Right atrium auricular region (tissue), 2 donors: ENCODE measurements at regions not wholly inside any gene's neighbourhood (a gene's known extent, or its start where the extent isn't known, plus 50 kb on each side); places are given as distances from the start of the nearest gene placed in this dataset.

Source experiments
- DNase-seq: peaks from one replicate; pipeline ENCODE4 v3.0.0-alpha.2; 2019; ENCODE audit warnings: low spot score
- H3K27ac ChIP-seq, 2 donors: fragments of 200-600 bp; sonication (generic); 1 replicate in 1 of 2; 2 replicates in 1 of 2; pipeline ENCODE4 v1.5.1; 2016 to 2019
- H3K27me3 ChIP-seq, 2 donors: fragments of 200-600 bp; sonication (generic); one replicate each; pipeline versions ENCODE4 v1.5.1 to v1.6.0; 2017 to 2019
- H3K36me3 ChIP-seq: fragments of 200-600 bp; sonication (generic); one replicate; pipeline ENCODE4 v1.5.1; 2016
- H3K4me1 ChIP-seq, 2 donors: fragments of 200-600 bp; sonication (generic); one replicate each; pipeline versions ENCODE4 v1.5.1 to v1.6.0; 2017 to 2019
- H3K4me3 ChIP-seq, 2 donors: fragments of 200-600 bp; sonication (generic); 1 replicate in 1 of 2; 2 replicates in 1 of 2; pipeline ENCODE4 v1.5.1; 2017 to 2019; ENCODE audit warnings: mild to moderate bottlenecking in 1 of 2, moderate library complexity in 1 of 2
- H3K9me3 ChIP-seq, 2 donors: fragments of 200-600 bp; sonication (generic); one replicate each; pipeline ENCODE4 v1.5.1; 2019
- CTCF ChIP-seq, 2 donors: fragments of 200-600 bp; sonication (generic); IDR thresholded peaks; one replicate each; pipeline ENCODE4 v1.5.1; 2019; ENCODE audit warnings: antibody characterized with exemption in 2 of 2

DNA sequence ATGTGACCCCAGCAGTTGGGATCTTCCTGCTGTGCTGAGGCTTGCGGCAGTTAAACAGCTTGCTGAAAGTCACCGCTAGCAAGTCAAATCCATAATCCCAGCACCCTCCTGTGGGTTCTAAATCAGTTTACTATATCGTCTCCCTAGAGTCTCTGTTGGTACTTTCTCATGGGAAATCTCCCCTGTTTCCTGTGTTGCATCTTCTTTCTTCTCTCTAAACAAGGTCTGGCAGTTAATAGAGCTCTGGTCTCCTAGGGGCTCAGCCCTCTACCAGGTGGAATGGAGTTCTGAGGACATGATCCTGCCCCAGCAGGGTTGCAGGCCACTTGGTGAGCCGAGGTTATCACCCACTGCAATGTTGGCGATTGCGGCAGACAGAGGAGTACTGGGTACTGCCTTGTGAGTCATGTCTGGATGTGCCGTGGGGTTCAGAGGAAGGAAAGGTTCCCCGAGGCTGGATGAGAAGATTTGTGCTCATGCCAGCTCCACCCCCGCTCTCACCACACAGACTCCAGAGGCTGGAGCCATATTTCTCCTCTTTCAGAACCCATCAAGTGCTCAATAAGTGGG lies 59.4 kb upstream of the SIX2 start:
- TF ChIP-seq CTCF (IDR thresholded peaks at IDR 0.05) = no peak
- H3K9me3 ChIP-seq = no peaks in the 10 kb centered on the region
- H3K36me3 ChIP-seq = no peaks in the 10 kb centered on the region
- no peak overlapping the region for H3K27ac ChIP-seq
- no peaks in the 10 kb centered on the region for H3K27me3 ChIP-seq
- DNase-seq = no peak
- H3K4me1 ChIP-seq = no peaks in the 10 kb centered on the region
- H3K4me3 ChIP-seq = no peak overlapping the region

DNA sequence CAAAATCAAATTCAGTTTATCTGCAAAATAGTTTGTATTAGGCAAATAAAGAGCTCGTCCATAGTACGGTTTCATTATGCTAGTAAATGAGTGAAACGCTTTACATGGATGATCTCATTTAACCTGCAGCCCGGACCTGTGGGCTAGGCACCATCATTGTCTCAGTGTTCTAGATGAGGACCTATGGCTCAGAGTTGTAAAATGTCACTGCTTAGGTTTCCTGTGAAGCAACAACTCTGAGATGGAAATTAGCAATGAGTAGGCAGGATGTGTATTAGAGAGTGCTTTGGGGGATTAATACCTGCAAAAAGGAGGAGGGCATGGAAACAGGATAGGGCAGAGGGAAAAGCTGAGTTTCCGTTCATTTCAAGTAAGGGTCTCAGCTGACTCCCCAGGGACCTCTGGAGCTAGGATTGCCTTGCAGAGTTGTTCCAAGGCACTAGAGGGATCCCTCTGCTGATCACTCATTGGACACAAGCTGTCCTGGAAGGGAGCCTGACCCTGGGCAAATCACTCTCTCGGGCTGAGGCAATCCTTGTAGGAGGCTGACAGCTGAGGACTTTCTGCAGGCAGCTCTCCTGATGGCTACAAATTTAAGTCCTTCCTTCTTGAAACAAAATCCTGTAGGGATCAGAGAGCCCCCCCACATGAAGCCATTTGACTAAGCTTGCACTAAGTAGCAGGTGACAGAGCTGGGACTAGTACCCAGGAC lies 58.8 kb upstream of the SIX2 start:
- DNase-seq = no peak
- no peaks in the 10 kb centered on the region for H3K27me3 ChIP-seq
- H3K36me3 ChIP-seq = no peaks in the 10 kb centered on the region

More for the DNA sequence above, 58.8 kb upstream of the SIX2 start:
- Histone ChIP-seq H3K27ac (no peak overlapping the region), H3K9me3 (no peaks in the 10 kb centered on the region), H3K4me1 (no peaks in the 10 kb centered on the region), H3K4me3 (no peak overlapping the region)
- no peak for TF ChIP-seq CTCF (IDR thresholded peaks at IDR 0.05)
